Endothelial cell of umbilical vein (primary cell): ENCODE measurements at regions not wholly inside any gene's neighbourhood (a gene's known extent, or its start where the extent isn't known, plus 50 kb on each side); places are given as distances from the start of the nearest gene placed in this dataset.

Source experiments
- BruUV-seq: library from RNA; stranded (reverse); fragments of 400-500 nt; replicated peaks from 2 replicates; lab custom pipeline; 2021; lab: Mats Ljungman, UMichigan
- CTCF ChIA-PET: fragments of 300-600, 350-600 bp; sonication (Branson Sonifier 250); formaldehyde crosslinking; loops from one replicate; lab custom pipeline; 2021; ENCODE audit warnings: antibody characterized with exemption, inconsistent platforms; lab: Charles Lee
- POLR2A ChIA-PET: fragments of 300-600, 350-600 bp; sonication (Branson Sonifier 250); formaldehyde crosslinking; loops from one replicate; lab custom pipeline; 2021; ENCODE audit warnings: antibody characterized with exemption, inconsistent platforms; lab: Charles Lee
- DNase-seq: peaks from one replicate; pipeline ENCODE4 v3.0.0-alpha.2; 2011; ENCODE audit warnings: low read depth, low spot score
- FAIRE-seq: peaks from 2 replicates; lab custom pipeline; 2011; peaks lifted over from hg19 to GRCh38; lab: Jason Lieb, UNC
- H2AFZ ChIP-seq: 2 replicates; pipeline ENCODE4 v1.6.0; 2012; ENCODE audit warnings: low read depth, low read length, control low read depth, inconsistent platforms
- H3K27ac ChIP-seq: 2 replicates; pipeline ENCODE4 v1.5.1; 2011; ENCODE audit warnings: low read depth, mild to moderate bottlenecking, control low read depth, low read length, moderate library complexity; ENCODE audit not compliant: insufficient read depth
- H3K27me3 ChIP-seq, 2 experiments: 2 replicates each; pipeline versions ENCODE4 v1.6.0 to v1.6.1; 2011; ENCODE audit warnings: low read length in 2 of 2, mixed read lengths in 1 of 2; ENCODE audit not compliant: control insufficient read depth in 2 of 2, insufficient read depth in 2 of 2
- H3K36me3 ChIP-seq, 2 experiments: 2 replicates in 1 of 2; 3 replicates in 1 of 2; pipeline ENCODE4 v1.5.1; 2011; ENCODE audit warnings: low read length in 2 of 2, mild to moderate bottlenecking in 1 of 2, moderate library complexity in 1 of 2; ENCODE audit not compliant: control insufficient read depth in 2 of 2, insufficient read depth in 2 of 2; ENCODE audit errors: extremely low read depth in 1 of 2
- H3K4me1 ChIP-seq: 3 replicates; pipeline ENCODE4 v1.5.1; 2011; ENCODE audit warnings: mild to moderate bottlenecking, low read length; ENCODE audit not compliant: control insufficient read depth, insufficient read depth; ENCODE audit errors: extremely low read depth
- H3K4me2 ChIP-seq: 2 replicates; pipeline ENCODE4 v1.6.1; 2011; ENCODE audit warnings: low read length, control low read depth, mixed read lengths; ENCODE audit not compliant: insufficient read depth
- H3K4me3 ChIP-seq, 3 experiments: fragments of 200-600 bp in 1 of 3; sonication (generic), shearing (Covaris generic) in 1 of 3; replicated peaks in 1 of 3; 2 replicates each; pipeline ENCODE4 v1.5.1; 2011 to 2016; ENCODE audit warnings: control low read depth in 3 of 3, low read length in 3 of 3, mild to moderate bottlenecking in 2 of 3, inconsistent platforms in 1 of 3, low read depth in 1 of 3, moderate library complexity in 1 of 3; ENCODE audit not compliant: insufficient read depth in 1 of 3
- H3K79me2 ChIP-seq: 2 replicates; pipeline ENCODE4 v1.6.0; 2012; ENCODE audit warnings: low read length, inconsistent platforms; ENCODE audit not compliant: control insufficient read depth, insufficient read depth
- H3K9ac ChIP-seq: replicated peaks from 2 replicates; pipeline ENCODE3; 2011; ENCODE audit warnings: low read length, control low read depth; ENCODE audit not compliant: insufficient read depth; ENCODE audit errors: extremely low read depth
- H3K9me1 ChIP-seq: replicated peaks from 3 replicates; pipeline ENCODE4 v1.6.0; 2011; ENCODE audit warnings: mild to moderate bottlenecking, low read length; ENCODE audit not compliant: control insufficient read depth, insufficient read depth; ENCODE audit errors: extremely low read depth
- H3K9me3 ChIP-seq: replicated peaks from 2 replicates; pipeline ENCODE4 v1.5.1; 2012; ENCODE audit warnings: low read length, inconsistent platforms; ENCODE audit not compliant: control insufficient read depth, insufficient read depth
- H4K20me1 ChIP-seq: replicated peaks from 2 replicates; pipeline ENCODE3; 2011; ENCODE audit warnings: mild to moderate bottlenecking, low read length; ENCODE audit not compliant: control insufficient read depth, insufficient read depth; ENCODE audit errors: extremely low read depth
- CTCF ChIP-seq, 2 donors: IDR thresholded peaks; 1 replicate in 1 of 2; 2 replicates in 1 of 2; pipeline ENCODE4 v1.5.1; 2011; ENCODE audit warnings: low read length in 2 of 2, mild to moderate bottlenecking in 2 of 2, moderate library complexity in 2 of 2, control low read depth in 1 of 2, inconsistent platforms in 1 of 2, low read depth in 1 of 2; ENCODE audit not compliant: insufficient read depth in 1 of 2; ENCODE audit errors: extremely low read depth in 1 of 2
- EZH2 ChIP-seq: IDR thresholded peaks from 2 replicates; pipeline ENCODE4 v1.6.1; 2012; ENCODE audit warnings: borderline replicate concordance, low read depth, mild to moderate bottlenecking, moderate library complexity, low read length, inconsistent platforms; ENCODE audit not compliant: severe bottlenecking
- FOS ChIP-seq: IDR thresholded peaks from 2 replicates; pipeline ENCODE4 v1.6.1; 2011; ENCODE audit warnings: mild to moderate bottlenecking, low read length, moderate library complexity, borderline replicate concordance; ENCODE audit not compliant: insufficient read depth
- GATA2 ChIP-seq: IDR thresholded peaks from 2 replicates; pipeline ENCODE4 v1.7.0; 2011; ENCODE audit warnings: low read depth, mild to moderate bottlenecking, moderate library complexity, mixed read lengths, low read length; ENCODE audit not compliant: insufficient read length, insufficient read depth
- JUN ChIP-seq: IDR thresholded peaks from 2 replicates; pipeline ENCODE4 v1.6.1; 2011; ENCODE audit warnings: borderline replicate concordance, low read depth; ENCODE audit not compliant: insufficient read length, insufficient read depth
- MAX ChIP-seq: IDR thresholded peaks from 2 replicates; pipeline ENCODE4 v1.6.1; 2011; ENCODE audit not compliant: insufficient read depth, insufficient read length
- MYC ChIP-seq: IDR thresholded peaks from one replicate; pipeline ENCODE4 v1.6.1; 2011; ENCODE audit warnings: mild to moderate bottlenecking, low read depth, low read length
- POLR2A ChIP-seq: IDR thresholded peaks from 2 replicates; pipeline ENCODE4 v1.6.1; 2012; ENCODE audit warnings: low read depth, mild to moderate bottlenecking, control low read depth, low read length
- POLR2AphosphoS5 ChIP-seq: IDR thresholded peaks from 2 replicates; pipeline ENCODE4 v1.6.1; 2012; ENCODE audit warnings: low read depth, mild to moderate bottlenecking, control low read depth, low read length, moderate library complexity; ENCODE audit not compliant: insufficient read depth
- dilution Hi-C: fragments of 300-500 bp; cut with MboI; formaldehyde crosslinking; loops from one replicate; pipeline ENCODE4 v1.15.0; 2019; ENCODE audit warnings: low sequenced_read_pairs; ENCODE audit not compliant: extremely low pct_ligation_motif_present
- intact Hi-C: fragments of 100-400 bp; cut with micrococcal nuclease; formaldehyde crosslinking; loops from one replicate; pipeline ENCODE4 v1.10.0; 2022

GRCh38 chr17:65413390-65413789 lies 148.1 kb downstream of the AXIN2 start:
- no TSS peak for BruUV-seq
- Histone ChIP-seq H4K20me1 (no peaks in the 10 kb centered on the region), H3K27ac (no peak overlapping the region), H3K27me3 (peaks cover under 1 to 4% of the 10 kb centered on the region in 2 experiments), H3K4me2 (no peak overlapping the region), H3K9me3 (no peaks in the 10 kb centered on the region), H3K9ac (no peak overlapping the region), H3K79me2 (no peaks in the 10 kb centered on the region), H3K4me1 (no peaks in the 10 kb centered on the region), H2AFZ (no peak overlapping the region), H3K36me3 (no peaks in the 10 kb centered on the region), H3K9me1 (no peaks in the 10 kb centered on the region), H3K4me3 (no peak overlapping the region)
- no peak for TF ChIP-seq MAX
- no peak for TF ChIP-seq POLR2AphosphoS5
- no peak for TF ChIP-seq FOS
- no peak for TF ChIP-seq MYC
- no peak for TF ChIP-seq GATA2
- TF ChIP-seq POLR2A, result no peak
- TF ChIP-seq EZH2, result no peak
- TF ChIP-seq CTCF (IDR thresholded peaks at IDR 0.05; ENCODE audit: extremely low read depth in 1 of 2, insufficient read depth in 1 of 2, low read depth in 1 of 2, low read length in 2 of 2), result no peak
- no peak for TF ChIP-seq JUN
- ChIA-PET CTCF (interaction anchor here (2.0 kb wide), 1 partner anchor 119 kb away, joined by 6 read pairs; no protein-coding TSS in a partner anchor), POLR2A (no interaction called here)
- intact Hi-C loops, result no loop called here
- no peak for FAIRE-seq
- DNase-seq, result no peak
- dilution Hi-C loops, result no loop called here
